DOHH2 (cell line): ENCODE measurements at regions not wholly inside any gene's neighbourhood (a gene's known extent, or its start where the extent isn't known, plus 50 kb on each side); places are given as distances from the start of the nearest gene placed in this dataset.

Experiments used
- H3F3A ChIP-seq: fragments of 200-600 bp; sonication (generic), shearing (Covaris generic); 2 replicates; pipeline ENCODE4 v1.6.0; 2016; ENCODE audit warnings: antibody characterized with exemption, mild to moderate bottlenecking; ENCODE audit not compliant: control insufficient read depth, insufficient read depth
- H3K27ac ChIP-seq: fragments of 200-600 bp; sonication (generic); 2 replicates; pipeline ENCODE4 v1.5.1; 2014; ENCODE audit warnings: low read depth, mild to moderate bottlenecking, low read length, moderate library complexity
- H3K27me3 ChIP-seq: fragments of 200-600 bp; sonication (generic); 2 replicates; pipeline ENCODE4 v1.6.1; 2014; ENCODE audit warnings: mild to moderate bottlenecking, low read length, mixed read lengths; ENCODE audit not compliant: control insufficient read depth
- H3K36me3 ChIP-seq: fragments of 200-600 bp; sonication (generic); 2 replicates; pipeline ENCODE4 v1.6.1; 2014; ENCODE audit warnings: mild to moderate bottlenecking, low read length, moderate library complexity, mixed read lengths; ENCODE audit not compliant: control insufficient read depth
- H3K4me1 ChIP-seq: fragments of 200-600 bp; sonication (generic); 2 replicates; pipeline ENCODE4 v1.6.1; 2014; ENCODE audit warnings: mild to moderate bottlenecking, low read length, mixed read lengths; ENCODE audit not compliant: control insufficient read depth
- H3K4me2 ChIP-seq: fragments of 200-600 bp; sonication (generic); 2 replicates; pipeline ENCODE4 v1.6.0; 2014; ENCODE audit warnings: mild to moderate bottlenecking, low read length, moderate library complexity
- H3K4me3 ChIP-seq: fragments of 200-600 bp; sonication (generic); 2 replicates; pipeline ENCODE4 v1.5.1; 2014; ENCODE audit warnings: mild to moderate bottlenecking, low read length, mixed read lengths
- H3K79me2 ChIP-seq: fragments of 200-600 bp; sonication (generic); 2 replicates; pipeline ENCODE4 v1.6.1; 2014; ENCODE audit warnings: mild to moderate bottlenecking, low read length, mixed read lengths; ENCODE audit not compliant: control insufficient read depth
- H3K9me2 ChIP-seq: fragments of 200-600 bp; sonication (generic); replicated peaks from 2 replicates; pipeline ENCODE4 v1.6.1; 2014; ENCODE audit warnings: mild to moderate bottlenecking, low read length, mixed read lengths; ENCODE audit not compliant: control insufficient read depth
- H3K9me3 ChIP-seq: fragments of 200-600 bp; sonication (generic); 2 replicates; pipeline ENCODE4 v1.6.1; 2014; ENCODE audit warnings: antibody characterized with exemption, low read length, mixed read lengths; ENCODE audit not compliant: control insufficient read depth, insufficient read depth
- H4K20me1 ChIP-seq: fragments of 200-600 bp; sonication (generic); 2 replicates; pipeline ENCODE4 v1.6.0; 2014; ENCODE audit warnings: low read depth, mild to moderate bottlenecking, antibody characterized with exemption, low read length, moderate library complexity; ENCODE audit not compliant: control insufficient read depth, insufficient read depth
- EZH2phosphoT487 ChIP-seq: fragments of 200-600 bp; sonication (generic); IDR thresholded peaks from 2 replicates; pipeline ENCODE4 v1.6.1; 2017; ENCODE audit warnings: borderline replicate concordance, mild to moderate bottlenecking, antibody characterized with exemption, low read length, moderate library complexity, mixed read lengths
- TF ChIP-seq, protein P1 (sequence below): fragments of 200-600 bp; sonication (generic); IDR thresholded peaks from one replicate; pipeline ENCODE4 v1.5.1; 2014; ENCODE audit warnings: antibody characterized with exemption, mild to moderate bottlenecking, low read depth, low read length; ENCODE audit not compliant: poor library complexity, severe bottlenecking

DNA sequence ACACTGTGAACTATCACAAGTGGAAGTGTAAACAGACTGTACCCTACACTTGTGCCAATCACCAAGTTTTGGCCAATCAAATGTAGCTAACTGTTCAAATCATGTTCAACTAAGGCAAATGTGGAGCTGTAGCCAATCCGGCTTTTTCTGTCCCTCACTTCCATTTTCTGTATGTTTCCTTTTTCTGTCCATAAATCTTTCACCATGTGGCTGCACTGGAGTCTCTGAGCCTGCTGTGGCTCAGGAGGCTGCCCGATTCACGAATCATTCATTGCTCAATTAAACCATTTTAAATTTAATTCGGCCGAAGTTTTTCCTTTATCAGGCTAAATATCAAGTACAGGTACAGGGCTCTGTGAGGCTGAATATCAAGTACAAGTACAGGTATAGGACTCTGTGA lies 216.5 kb downstream of the RFC3 start:
- no peak for TF ChIP-seq EZH2phosphoT487
- TF ChIP-seq, protein P1, sequence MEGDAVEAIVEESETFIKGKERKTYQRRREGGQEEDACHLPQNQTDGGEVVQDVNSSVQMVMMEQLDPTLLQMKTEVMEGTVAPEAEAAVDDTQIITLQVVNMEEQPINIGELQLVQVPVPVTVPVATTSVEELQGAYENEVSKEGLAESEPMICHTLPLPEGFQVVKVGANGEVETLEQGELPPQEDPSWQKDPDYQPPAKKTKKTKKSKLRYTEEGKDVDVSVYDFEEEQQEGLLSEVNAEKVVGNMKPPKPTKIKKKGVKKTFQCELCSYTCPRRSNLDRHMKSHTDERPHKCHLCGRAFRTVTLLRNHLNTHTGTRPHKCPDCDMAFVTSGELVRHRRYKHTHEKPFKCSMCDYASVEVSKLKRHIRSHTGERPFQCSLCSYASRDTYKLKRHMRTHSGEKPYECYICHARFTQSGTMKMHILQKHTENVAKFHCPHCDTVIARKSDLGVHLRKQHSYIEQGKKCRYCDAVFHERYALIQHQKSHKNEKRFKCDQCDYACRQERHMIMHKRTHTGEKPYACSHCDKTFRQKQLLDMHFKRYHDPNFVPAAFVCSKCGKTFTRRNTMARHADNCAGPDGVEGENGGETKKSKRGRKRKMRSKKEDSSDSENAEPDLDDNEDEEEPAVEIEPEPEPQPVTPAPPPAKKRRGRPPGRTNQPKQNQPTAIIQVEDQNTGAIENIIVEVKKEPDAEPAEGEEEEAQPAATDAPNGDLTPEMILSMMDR, result no peak
- peaks cover 10% of the 10 kb centered on the region for H3K4me1 ChIP-seq

DNA sequence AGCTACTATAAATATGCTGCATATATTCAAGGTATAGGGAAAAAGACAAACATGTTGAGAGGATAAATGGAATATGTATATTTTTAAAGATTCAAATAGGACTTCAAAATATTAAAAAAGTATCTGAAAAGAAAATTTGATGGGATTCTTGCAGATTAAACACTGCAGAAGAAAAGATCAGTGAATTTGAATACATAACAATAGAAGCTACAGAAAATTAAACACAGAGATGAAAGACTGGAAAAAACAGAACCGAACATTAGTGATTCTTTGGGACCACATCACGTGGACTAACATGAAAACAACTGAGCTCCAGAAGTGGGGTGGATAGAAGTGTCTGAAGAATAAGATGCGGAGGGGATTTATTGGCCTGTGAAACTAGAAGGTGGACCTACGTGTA lies 217.2 kb downstream of the RFC3 start:
- no peaks in the 10 kb centered on the region for H3K36me3 ChIP-seq
- H3K27ac ChIP-seq, result no peak overlapping the region
- peaks cover 10% of the 10 kb centered on the region for H3K4me1 ChIP-seq
- no peak overlapping the region for H3K4me3 ChIP-seq
- H4K20me1 ChIP-seq, result no peaks in the 10 kb centered on the region
- H3K79me2 ChIP-seq, result no peaks in the 10 kb centered on the region
- H3K9me2 ChIP-seq, result no peaks in the 10 kb centered on the region
- H3K27me3 ChIP-seq, result no peaks in the 10 kb centered on the region
- no peaks in the 10 kb centered on the region for H3F3A ChIP-seq
- H3K9me3 ChIP-seq, result 0 out of 2 replicates have a peak, but pooled peaks cover 3% of the 10 kb centered on the region
- no peak for TF ChIP-seq EZH2phosphoT487
- TF ChIP-seq, protein P1, result no peak
- no peak overlapping the region for H3K4me2 ChIP-seq

More for the DNA sequence above, 216.5 kb downstream of the RFC3 start:
- Histone ChIP-seq H3K9me2 (no peaks in the 10 kb centered on the region), H3K27ac (no peak overlapping the region), H3K4me3 (no peak overlapping the region), H3K36me3 (no peaks in the 10 kb centered on the region), H3K9me3 (0 out of 2 replicates have a peak, but pooled peaks cover 3% of the 10 kb centered on the region), H3F3A (no peaks in the 10 kb centered on the region), H4K20me1 (no peaks in the 10 kb centered on the region), H3K79me2 (no peaks in the 10 kb centered on the region), H3K4me2 (no peak overlapping the region), H3K27me3 (no peaks in the 10 kb centered on the region)

DNA sequence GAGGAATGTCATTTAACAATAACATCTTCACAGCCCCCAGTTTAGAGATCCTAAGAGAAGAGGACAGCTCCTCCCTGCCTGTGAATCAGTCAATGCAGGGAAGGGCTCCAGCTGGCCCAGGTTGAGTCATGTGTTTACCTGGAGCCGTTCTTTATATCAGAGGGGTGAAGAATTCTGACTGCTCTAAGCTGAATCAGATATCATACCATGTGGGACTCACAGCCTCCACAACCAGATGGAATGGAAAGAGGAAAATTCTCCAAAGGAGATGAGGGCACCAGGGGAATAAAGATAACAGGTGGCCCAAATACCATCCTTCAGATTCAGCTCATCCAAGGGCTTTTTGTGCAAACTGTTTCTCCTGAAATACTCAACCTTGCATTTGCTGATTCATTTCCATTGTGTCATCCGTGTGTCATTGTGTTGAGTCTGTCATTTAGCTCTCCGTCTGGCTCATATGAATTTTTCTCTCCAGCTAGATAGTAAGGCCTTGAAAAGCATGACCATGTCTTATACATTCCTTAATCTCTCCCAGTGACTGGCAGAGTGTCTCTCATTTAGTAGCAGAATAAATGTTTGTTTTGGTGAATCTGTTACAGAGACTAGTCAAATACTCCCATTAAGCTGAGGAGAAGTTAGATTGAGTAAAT lies 217.9 kb downstream of the RFC3 start:
- Histone ChIP-seq H3K9me2 (no peaks in the 10 kb centered on the region), H3K36me3 (no peaks in the 10 kb centered on the region), H4K20me1 (no peaks in the 10 kb centered on the region)

More for the DNA sequence above, 217.9 kb downstream of the RFC3 start:
- no peak for TF ChIP-seq EZH2phosphoT487
- TF ChIP-seq, protein P1, result no peak
- H3K27ac ChIP-seq, result no peak overlapping the region
- H3K4me1 ChIP-seq, result peaks cover 10% of the 10 kb centered on the region
- 0 out of 2 replicates have a peak, but pooled peaks cover 3% of the 10 kb centered on the region for H3K9me3 ChIP-seq
- H3F3A ChIP-seq, result no peaks in the 10 kb centered on the region
- H3K79me2 ChIP-seq, result no peaks in the 10 kb centered on the region
- no peak overlapping the region for H3K4me2 ChIP-seq
- no peaks in the 10 kb centered on the region for H3K27me3 ChIP-seq
- no peak overlapping the region for H3K4me3 ChIP-seq
